Lung (tissue), 11 donors: ENCODE measurements at regions not wholly inside any gene's neighbourhood (a gene's known extent, or its start where the extent isn't known, plus 50 kb on each side); places are given as distances from the start of the nearest gene placed in this dataset.

Experiments
- ATAC-seq: fragments of 200-7000 bp; cut with Tn5 transposase; one replicate; pipeline ENCODE4 v1.9.1; 2020; ENCODE audit warnings: moderate number of reproducible peaks; ENCODE audit not compliant: insufficient read depth, low FRiP score
- DNase-seq, 3 donors: peaks; one replicate each; pipeline ENCODE4 v3.0.0-alpha.2; 2013 to 2017
- H3K27ac ChIP-seq, 2 donors: one replicate each; pipeline ENCODE4 v1.5.1; 2013; ENCODE audit warnings: mild to moderate bottlenecking in 2 of 2, moderate library complexity in 2 of 2, control low read depth in 1 of 2, inconsistent platforms in 1 of 2, low read depth in 1 of 2, low read length in 1 of 2
- H3K27me3 ChIP-seq, 3 donors: one replicate each; pipeline ENCODE4 v1.5.1; 2013; ENCODE audit warnings: low read length in 2 of 3; ENCODE audit not compliant: control insufficient read depth in 3 of 3, insufficient read depth in 3 of 3
- H3K36me3 ChIP-seq, 4 donors: one replicate each; pipeline ENCODE4 v1.5.1; 2013; ENCODE audit warnings: low read length in 4 of 4, mild to moderate bottlenecking in 1 of 4, moderate library complexity in 1 of 4; ENCODE audit not compliant: control insufficient read depth in 4 of 4, insufficient read depth in 4 of 4
- H3K4me1 ChIP-seq, 5 donors: one replicate each; pipeline ENCODE4 v1.5.1; 2013; ENCODE audit warnings: low read length in 5 of 5, mild to moderate bottlenecking in 2 of 5, moderate library complexity in 1 of 5; ENCODE audit not compliant: control insufficient read depth in 5 of 5, insufficient read depth in 5 of 5
- H3K4me3 ChIP-seq: one replicate; pipeline ENCODE4 v1.5.1; 2013; ENCODE audit warnings: mild to moderate bottlenecking, control low read depth, moderate library complexity
- H3K9ac ChIP-seq, 2 donors: one replicate each; pipeline ENCODE4 v1.5.1; 2013; ENCODE audit warnings: low read length in 2 of 2, control low read depth in 1 of 2; ENCODE audit not compliant: insufficient read depth in 1 of 2
- H3K9me3 ChIP-seq, 4 donors: one replicate each; pipeline ENCODE4 v1.5.1; 2013; ENCODE audit warnings: low read length in 3 of 4, mild to moderate bottlenecking in 1 of 4, moderate library complexity in 1 of 4; ENCODE audit not compliant: control insufficient read depth in 4 of 4, insufficient read depth in 3 of 4
- WGBS, 2 donors: extraction: QIAGEN DNeasy Blood & Tissue Kit; methylation state at CpG; one replicate each; pipeline ENCODE4 v1.1.7; 2013; 5-methylcytosine and 5-hydroxymethylcytosine counted together
- TF ChIP-seq, protein P1 (sequence below): IDR thresholded peaks from 2 replicates; pipeline ENCODE4 v1.5.1; 2012; ENCODE audit warnings: mild to moderate bottlenecking; ENCODE audit errors: control extremely low read depth, extremely low read depth
- donor health status: control.
- donor health status: control.
- donor health status: Bipolar disorder and iron deficiency.
- donor health status: healthy.
- donor health status: DM: yes; HTN: yes; CAD: no.

DNA sequence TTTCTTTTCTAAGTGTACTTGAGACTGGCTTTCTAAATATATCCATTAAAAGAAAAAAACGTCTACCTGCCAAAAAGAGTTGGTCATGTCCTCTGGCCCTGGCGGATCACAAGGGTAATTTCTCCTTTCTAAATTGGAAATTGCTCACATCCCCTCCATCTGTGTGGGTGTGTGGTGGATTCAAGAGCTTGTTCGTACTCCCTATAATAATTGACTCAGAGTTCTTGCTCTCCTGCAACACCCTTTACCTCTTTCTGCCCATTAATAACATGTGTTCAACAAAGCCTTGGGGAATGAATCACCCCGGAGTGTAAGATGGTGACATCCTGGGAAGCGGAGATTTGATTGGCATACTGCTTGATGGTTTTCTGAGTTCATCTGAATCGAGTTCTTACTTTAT, 263.8 kb downstream of the ALDH8A1 start:
- H3K9ac ChIP-seq = no peak overlapping the region
- no peaks in the 10 kb centered on the region for H3K36me3 ChIP-seq
- H3K4me1 ChIP-seq = peaks cover 0 to 4% (median 0%) of the 10 kb centered on the region in 5 donors
- no peak overlapping the region for H3K4me3 ChIP-seq
- no peaks in the 10 kb centered on the region for H3K27me3 ChIP-seq
- peak overlapping the region in 1 of 2 donors; percentile 33 for H3K27ac ChIP-seq
- DNase-seq (no peak), ATAC-seq (no peak)
- TF ChIP-seq, protein P1, sequence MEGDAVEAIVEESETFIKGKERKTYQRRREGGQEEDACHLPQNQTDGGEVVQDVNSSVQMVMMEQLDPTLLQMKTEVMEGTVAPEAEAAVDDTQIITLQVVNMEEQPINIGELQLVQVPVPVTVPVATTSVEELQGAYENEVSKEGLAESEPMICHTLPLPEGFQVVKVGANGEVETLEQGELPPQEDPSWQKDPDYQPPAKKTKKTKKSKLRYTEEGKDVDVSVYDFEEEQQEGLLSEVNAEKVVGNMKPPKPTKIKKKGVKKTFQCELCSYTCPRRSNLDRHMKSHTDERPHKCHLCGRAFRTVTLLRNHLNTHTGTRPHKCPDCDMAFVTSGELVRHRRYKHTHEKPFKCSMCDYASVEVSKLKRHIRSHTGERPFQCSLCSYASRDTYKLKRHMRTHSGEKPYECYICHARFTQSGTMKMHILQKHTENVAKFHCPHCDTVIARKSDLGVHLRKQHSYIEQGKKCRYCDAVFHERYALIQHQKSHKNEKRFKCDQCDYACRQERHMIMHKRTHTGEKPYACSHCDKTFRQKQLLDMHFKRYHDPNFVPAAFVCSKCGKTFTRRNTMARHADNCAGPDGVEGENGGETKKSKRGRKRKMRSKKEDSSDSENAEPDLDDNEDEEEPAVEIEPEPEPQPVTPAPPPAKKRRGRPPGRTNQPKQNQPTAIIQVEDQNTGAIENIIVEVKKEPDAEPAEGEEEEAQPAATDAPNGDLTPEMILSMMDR = no peak
- no peaks in the 10 kb centered on the region for H3K9me3 ChIP-seq
- 60 to 75% methylated on average over 6 of the region's 6 CpGs for WGBS, 2 donors

DNA sequence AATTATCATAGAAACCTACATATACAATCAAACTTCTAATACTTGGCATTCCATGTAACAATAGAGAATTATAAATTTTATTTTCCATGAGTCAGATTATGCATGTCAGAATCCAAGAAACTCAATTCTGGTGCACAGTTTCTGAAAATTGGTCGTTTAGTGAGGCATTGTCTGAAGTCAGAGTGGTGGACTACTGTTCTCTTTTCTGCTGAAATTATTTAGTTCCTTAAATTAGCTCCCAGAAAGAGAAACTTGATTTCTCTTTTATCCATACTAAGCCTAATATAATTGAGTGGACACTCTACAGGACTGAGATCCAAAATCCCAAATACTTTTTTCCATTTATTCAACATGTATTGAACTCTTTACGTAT, 265.5 kb downstream of the ALDH8A1 start:
- DNase-seq = no peak
- no peak overlapping the region for H3K27ac ChIP-seq
- WGBS, 2 donors = 70 to 78% methylated on average over 2 of the region's 2 CpGs

DNA sequence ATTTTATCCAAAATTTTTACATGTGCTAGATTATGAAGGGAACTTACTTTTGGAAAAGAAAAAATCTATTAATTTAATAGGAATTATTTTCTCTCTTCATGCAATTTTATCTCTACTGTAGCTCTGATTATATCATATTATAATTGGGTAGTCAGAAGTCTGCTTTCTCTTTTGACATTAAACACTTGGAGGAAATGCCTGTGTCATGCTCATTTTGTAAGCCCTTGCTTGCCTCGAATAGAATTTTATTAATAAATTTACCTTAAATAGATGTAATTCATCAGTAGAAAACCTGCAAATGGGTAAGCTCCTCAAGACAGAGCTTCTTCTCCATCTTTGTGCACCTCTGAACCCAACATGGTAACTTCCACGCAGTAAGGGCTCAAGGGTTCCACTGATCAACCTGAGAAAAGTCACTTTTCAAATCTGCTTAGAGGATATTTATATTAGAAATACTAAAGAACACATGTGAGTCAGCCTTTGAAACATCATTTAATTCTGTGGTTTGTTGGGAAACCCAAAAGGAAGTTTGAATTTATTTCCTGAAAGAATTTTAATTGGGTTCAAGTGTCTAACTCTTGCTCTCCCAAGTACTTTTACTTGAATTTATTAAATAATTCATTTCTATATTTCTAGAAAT, 266.0 kb downstream of the ALDH8A1 start:
- 54 to 65% methylated on average over 2 of the region's 2 CpGs for WGBS, 2 donors
- H3K36me3 ChIP-seq = no peaks in the 10 kb centered on the region
- TF ChIP-seq, protein P1 = no peak

More for the DNA sequence above, 265.5 kb downstream of the ALDH8A1 start:
- Histone ChIP-seq H3K9ac (no peak overlapping the region), H3K27me3 (no peaks in the 10 kb centered on the region), H3K36me3 (no peaks in the 10 kb centered on the region), H3K4me3 (no peak overlapping the region), H3K4me1 (peaks cover 0 to 4% (median 0%) of the 10 kb centered on the region in 5 donors), H3K9me3 (no peaks in the 10 kb centered on the region)
- ATAC-seq = no peak
- TF ChIP-seq, protein P1 = no peak

DNA sequence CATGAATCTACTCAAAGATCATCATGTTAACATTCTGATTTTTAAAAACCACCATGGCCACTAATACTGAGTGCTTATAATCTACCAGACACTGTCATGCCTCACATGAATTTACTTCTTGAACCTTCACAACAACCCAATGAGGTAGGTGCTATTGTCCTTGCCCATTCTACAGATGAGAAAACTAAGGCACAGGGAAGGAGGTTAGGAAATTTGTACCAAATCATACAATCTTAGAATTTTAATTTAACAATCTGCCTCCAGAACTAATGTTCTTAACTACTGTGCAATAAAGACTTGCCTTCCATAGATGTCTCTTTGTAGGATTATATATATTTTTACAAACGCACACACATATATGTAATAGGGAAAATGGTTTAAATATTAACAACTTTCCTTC, 269.5 kb downstream of the ALDH8A1 start:
- TF ChIP-seq, protein P1 = no peak
- no peaks in the 10 kb centered on the region for H3K36me3 ChIP-seq
- H3K4me1 ChIP-seq = peaks cover 0 to 7% (median 2%) of the 10 kb centered on the region in 5 donors
- H3K4me3 ChIP-seq = no peak overlapping the region
- no peak for ATAC-seq
- H3K9me3 ChIP-seq = no peaks in the 10 kb centered on the region
- DNase-seq = no peak
- H3K9ac ChIP-seq = no peak overlapping the region
- 97 to 100% methylated on average over 1 of the region's 1 CpG for WGBS, 2 donors
- no peaks in the 10 kb centered on the region for H3K27me3 ChIP-seq
- no peak overlapping the region for H3K27ac ChIP-seq

More for the DNA sequence above, 266.0 kb downstream of the ALDH8A1 start:
- DNase-seq = no peak
- Histone ChIP-seq H3K9me3 (no peaks in the 10 kb centered on the region), H3K4me3 (no peak overlapping the region), H3K27me3 (no peaks in the 10 kb centered on the region), H3K4me1 (peaks cover 0 to 4% (median 0%) of the 10 kb centered on the region in 5 donors), H3K27ac (no peak overlapping the region), H3K9ac (no peak overlapping the region)
- no peak for ATAC-seq
